Endothelial cell of umbilical vein (primary cell): ENCODE measurements at regions not wholly inside any gene's neighbourhood (a gene's known extent, or its start where the extent isn't known, plus 50 kb on each side); places are given as distances from the start of the nearest gene placed in this dataset.
"Not testable (repeated sequence)": the region's sequence is repeated elsewhere in the genome, so short reads cannot be mapped to it uniquely, and the experiment has no call there.

Source experiments
- BruUV-seq: library from RNA; stranded (reverse); fragments of 400-500 nt; replicated peaks from 2 replicates; lab custom pipeline; 2021; lab: Mats Ljungman, UMichigan
- CTCF ChIA-PET: fragments of 300-600, 350-600 bp; sonication (Branson Sonifier 250); formaldehyde crosslinking; loops from one replicate; lab custom pipeline; 2021; ENCODE audit warnings: antibody characterized with exemption, inconsistent platforms; lab: Charles Lee
- POLR2A ChIA-PET: fragments of 300-600, 350-600 bp; sonication (Branson Sonifier 250); formaldehyde crosslinking; loops from one replicate; lab custom pipeline; 2021; ENCODE audit warnings: antibody characterized with exemption, inconsistent platforms; lab: Charles Lee
- DNase-seq: peaks from one replicate; pipeline ENCODE4 v3.0.0-alpha.2; 2011; ENCODE audit warnings: low read depth, low spot score
- FAIRE-seq: peaks from 2 replicates; lab custom pipeline; 2011; peaks lifted over from hg19 to GRCh38; lab: Jason Lieb, UNC
- H2AFZ ChIP-seq: 2 replicates; pipeline ENCODE4 v1.6.0; 2012; ENCODE audit warnings: low read depth, low read length, control low read depth, inconsistent platforms
- H3K27ac ChIP-seq: 2 replicates; pipeline ENCODE4 v1.5.1; 2011; ENCODE audit warnings: low read depth, mild to moderate bottlenecking, control low read depth, low read length, moderate library complexity; ENCODE audit not compliant: insufficient read depth
- H3K27me3 ChIP-seq, 2 experiments: 2 replicates each; pipeline versions ENCODE4 v1.6.0 to v1.6.1; 2011; ENCODE audit warnings: low read length in 2 of 2, mixed read lengths in 1 of 2; ENCODE audit not compliant: control insufficient read depth in 2 of 2, insufficient read depth in 2 of 2
- H3K36me3 ChIP-seq, 2 experiments: 2 replicates in 1 of 2; 3 replicates in 1 of 2; pipeline ENCODE4 v1.5.1; 2011; ENCODE audit warnings: low read length in 2 of 2, mild to moderate bottlenecking in 1 of 2, moderate library complexity in 1 of 2; ENCODE audit not compliant: control insufficient read depth in 2 of 2, insufficient read depth in 2 of 2; ENCODE audit errors: extremely low read depth in 1 of 2
- H3K4me1 ChIP-seq: 3 replicates; pipeline ENCODE4 v1.5.1; 2011; ENCODE audit warnings: mild to moderate bottlenecking, low read length; ENCODE audit not compliant: control insufficient read depth, insufficient read depth; ENCODE audit errors: extremely low read depth
- H3K4me2 ChIP-seq: 2 replicates; pipeline ENCODE4 v1.6.1; 2011; ENCODE audit warnings: low read length, control low read depth, mixed read lengths; ENCODE audit not compliant: insufficient read depth
- H3K4me3 ChIP-seq, 3 experiments: fragments of 200-600 bp in 1 of 3; sonication (generic), shearing (Covaris generic) in 1 of 3; replicated peaks in 1 of 3; 2 replicates each; pipeline ENCODE4 v1.5.1; 2011 to 2016; ENCODE audit warnings: control low read depth in 3 of 3, low read length in 3 of 3, mild to moderate bottlenecking in 2 of 3, inconsistent platforms in 1 of 3, low read depth in 1 of 3, moderate library complexity in 1 of 3; ENCODE audit not compliant: insufficient read depth in 1 of 3
- H3K79me2 ChIP-seq: 2 replicates; pipeline ENCODE4 v1.6.0; 2012; ENCODE audit warnings: low read length, inconsistent platforms; ENCODE audit not compliant: control insufficient read depth, insufficient read depth
- H3K9ac ChIP-seq: replicated peaks from 2 replicates; pipeline ENCODE3; 2011; ENCODE audit warnings: low read length, control low read depth; ENCODE audit not compliant: insufficient read depth; ENCODE audit errors: extremely low read depth
- H3K9me1 ChIP-seq: replicated peaks from 3 replicates; pipeline ENCODE4 v1.6.0; 2011; ENCODE audit warnings: mild to moderate bottlenecking, low read length; ENCODE audit not compliant: control insufficient read depth, insufficient read depth; ENCODE audit errors: extremely low read depth
- H3K9me3 ChIP-seq: replicated peaks from 2 replicates; pipeline ENCODE4 v1.5.1; 2012; ENCODE audit warnings: low read length, inconsistent platforms; ENCODE audit not compliant: control insufficient read depth, insufficient read depth
- H4K20me1 ChIP-seq: replicated peaks from 2 replicates; pipeline ENCODE3; 2011; ENCODE audit warnings: mild to moderate bottlenecking, low read length; ENCODE audit not compliant: control insufficient read depth, insufficient read depth; ENCODE audit errors: extremely low read depth
- CTCF ChIP-seq, 2 donors: IDR thresholded peaks; 1 replicate in 1 of 2; 2 replicates in 1 of 2; pipeline ENCODE4 v1.5.1; 2011; ENCODE audit warnings: low read length in 2 of 2, mild to moderate bottlenecking in 2 of 2, moderate library complexity in 2 of 2, control low read depth in 1 of 2, inconsistent platforms in 1 of 2, low read depth in 1 of 2; ENCODE audit not compliant: insufficient read depth in 1 of 2; ENCODE audit errors: extremely low read depth in 1 of 2
- EZH2 ChIP-seq: IDR thresholded peaks from 2 replicates; pipeline ENCODE4 v1.6.1; 2012; ENCODE audit warnings: borderline replicate concordance, low read depth, mild to moderate bottlenecking, moderate library complexity, low read length, inconsistent platforms; ENCODE audit not compliant: severe bottlenecking
- FOS ChIP-seq: IDR thresholded peaks from 2 replicates; pipeline ENCODE4 v1.6.1; 2011; ENCODE audit warnings: mild to moderate bottlenecking, low read length, moderate library complexity, borderline replicate concordance; ENCODE audit not compliant: insufficient read depth
- GATA2 ChIP-seq: IDR thresholded peaks from 2 replicates; pipeline ENCODE4 v1.7.0; 2011; ENCODE audit warnings: low read depth, mild to moderate bottlenecking, moderate library complexity, mixed read lengths, low read length; ENCODE audit not compliant: insufficient read length, insufficient read depth
- JUN ChIP-seq: IDR thresholded peaks from 2 replicates; pipeline ENCODE4 v1.6.1; 2011; ENCODE audit warnings: borderline replicate concordance, low read depth; ENCODE audit not compliant: insufficient read length, insufficient read depth
- MYC ChIP-seq: IDR thresholded peaks from one replicate; pipeline ENCODE4 v1.6.1; 2011; ENCODE audit warnings: mild to moderate bottlenecking, low read depth, low read length
- POLR2A ChIP-seq: IDR thresholded peaks from 2 replicates; pipeline ENCODE4 v1.6.1; 2012; ENCODE audit warnings: low read depth, mild to moderate bottlenecking, control low read depth, low read length
- POLR2AphosphoS5 ChIP-seq: IDR thresholded peaks from 2 replicates; pipeline ENCODE4 v1.6.1; 2012; ENCODE audit warnings: low read depth, mild to moderate bottlenecking, control low read depth, low read length, moderate library complexity; ENCODE audit not compliant: insufficient read depth
- dilution Hi-C: fragments of 300-500 bp; cut with MboI; formaldehyde crosslinking; loops from one replicate; pipeline ENCODE4 v1.15.0; 2019; ENCODE audit warnings: low sequenced_read_pairs; ENCODE audit not compliant: extremely low pct_ligation_motif_present
- intact Hi-C: fragments of 100-400 bp; cut with micrococcal nuclease; formaldehyde crosslinking; loops from one replicate; pipeline ENCODE4 v1.10.0; 2022
- TF ChIP-seq, protein P1 (sequence below): IDR thresholded peaks from 2 replicates; pipeline ENCODE4 v1.6.1; 2011; ENCODE audit not compliant: insufficient read depth, insufficient read length

DNA sequence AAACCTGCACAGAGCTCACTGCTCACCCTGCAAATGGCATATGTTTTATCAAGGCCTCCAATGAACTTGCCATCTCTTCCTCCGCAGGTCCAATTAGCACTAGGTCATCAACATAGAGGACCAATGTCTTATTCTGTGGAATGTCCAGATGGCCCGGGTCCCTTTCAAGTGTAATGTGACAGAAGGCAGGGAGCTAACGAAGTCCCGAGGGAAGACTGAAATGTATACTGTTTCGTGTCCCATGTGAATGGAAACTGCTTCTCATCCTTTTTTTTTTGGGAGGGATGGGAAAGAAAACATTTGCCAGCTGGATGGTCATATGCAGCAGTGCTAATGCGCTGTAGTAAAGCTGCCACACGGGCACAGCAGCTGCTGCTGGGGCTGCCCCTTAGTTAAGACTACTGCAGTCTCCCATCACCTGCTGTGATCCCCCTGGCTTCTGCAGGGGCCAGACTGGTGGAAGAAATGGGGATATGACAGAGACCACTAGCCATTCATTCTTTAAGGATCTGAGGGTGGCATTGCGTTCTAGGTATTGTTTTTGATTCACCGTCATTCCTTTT, 61.7 kb upstream of the CCNY start:
- H3K79me2 ChIP-seq = no peaks in the 10 kb centered on the region
- no TSS peak for BruUV-seq
- ChIA-PET CTCF (interaction anchor here (0.7 kb wide), 1 partner anchor 29 kb away, joined by 3 read pairs; no protein-coding TSS in a partner anchor), POLR2A (no interaction called here)
- H4K20me1 ChIP-seq = no peaks in the 10 kb centered on the region
- H3K9ac ChIP-seq = no peak overlapping the region
- H3K4me1 ChIP-seq = no peaks in the 10 kb centered on the region
- dilution Hi-C loops = no loop called here
- H3K36me3 ChIP-seq = no peaks in the 10 kb centered on the region
- DNase-seq (no peak), FAIRE-seq (no peak)
- H3K9me1 ChIP-seq = no peaks in the 10 kb centered on the region
- no peak overlapping the region for H3K27ac ChIP-seq
- no peak overlapping the region for H2AFZ ChIP-seq
- H3K4me3 ChIP-seq = no peak overlapping the region
- no peak overlapping the region for H3K4me2 ChIP-seq
- intact Hi-C loops = no loop called here
- TF ChIP-seq MYC (no peak), GATA2 (no peak), EZH2 (no peak)
- no peaks in the 10 kb centered on the region for H3K27me3 ChIP-seq
- H3K9me3 ChIP-seq = no peaks in the 10 kb centered on the region

GRCh38 chr10:35276889-35277288, 59.4 kb upstream of the CCNY start:
- H3K4me3 ChIP-seq = no peak overlapping the region
- no peaks in the 10 kb centered on the region for H3K9me3 ChIP-seq
- H3K4me1 ChIP-seq = no peaks in the 10 kb centered on the region
- H3K4me2 ChIP-seq = no peak overlapping the region
- no peaks in the 10 kb centered on the region for H4K20me1 ChIP-seq
- no peaks in the 10 kb centered on the region for H3K27me3 ChIP-seq
- H3K27ac ChIP-seq = no peak overlapping the region
- ChIA-PET CTCF (interaction anchor here (2.1 kb wide), 1 partner anchor 12 kb away, joined by 4 read pairs; no protein-coding TSS in a partner anchor), POLR2A (no interaction called here)
- no peaks in the 10 kb centered on the region for H3K79me2 ChIP-seq
- no peak overlapping the region for H3K9ac ChIP-seq
- no TSS peak for BruUV-seq
- TF ChIP-seq MYC = no peak
- TF ChIP-seq, protein P1, sequence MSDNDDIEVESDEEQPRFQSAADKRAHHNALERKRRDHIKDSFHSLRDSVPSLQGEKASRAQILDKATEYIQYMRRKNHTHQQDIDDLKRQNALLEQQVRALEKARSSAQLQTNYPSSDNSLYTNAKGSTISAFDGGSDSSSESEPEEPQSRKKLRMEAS = no peak
- TF ChIP-seq GATA2 = no peak
- no peak for TF ChIP-seq CTCF (IDR thresholded peaks at IDR 0.05; ENCODE audit: extremely low read depth in 1 of 2, insufficient read depth in 1 of 2, low read depth in 1 of 2, low read length in 2 of 2)
- no peak for TF ChIP-seq EZH2
- no peak for TF ChIP-seq FOS
- no peak for TF ChIP-seq JUN
- TF ChIP-seq POLR2AphosphoS5 = no peak
- TF ChIP-seq POLR2A = no peak
- intact Hi-C loops (no loop called here), dilution Hi-C loops (no loop called here)
- no peak for FAIRE-seq
- no peaks in the 10 kb centered on the region for H3K36me3 ChIP-seq
- H3K9me1 ChIP-seq = no peaks in the 10 kb centered on the region
- no peak for DNase-seq
- no peak overlapping the region for H2AFZ ChIP-seq

DNA sequence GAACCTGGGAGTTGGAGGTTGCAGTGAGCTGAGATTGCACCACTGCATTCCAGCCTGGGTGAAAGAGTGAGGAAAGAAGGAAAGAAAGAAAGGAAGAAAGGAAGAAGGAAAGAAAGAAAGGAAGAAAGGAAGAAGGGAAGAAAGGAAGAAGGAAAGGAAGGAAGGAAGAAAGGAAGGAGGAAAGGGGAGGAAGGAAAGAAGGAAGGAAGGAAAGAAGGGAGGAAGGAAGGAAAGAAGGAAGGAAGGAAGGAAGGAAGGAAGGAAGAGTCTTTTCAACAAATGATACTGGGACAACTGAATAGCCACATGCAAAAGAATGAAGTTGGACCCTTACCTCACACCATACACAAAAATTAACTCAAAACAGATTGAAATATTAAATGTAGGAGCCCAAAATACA, 56.1 kb upstream of the CCNY start:
- CTCF ChIA-PET, FAIRE-seq: not testable (repeated sequence)

More for the DNA sequence above, 56.1 kb upstream of the CCNY start:
- intact Hi-C loops, H3K4me2 ChIP-seq, DNase-seq, H3K9me1 ChIP-seq, H3K9me3 ChIP-seq, H3K79me2 ChIP-seq, H3K27ac ChIP-seq, H2AFZ ChIP-seq, H3K9ac ChIP-seq, BruUV-seq, H3K27me3 ChIP-seq, dilution Hi-C loops, POLR2A ChIA-PET, H4K20me1 ChIP-seq, H3K4me1 ChIP-seq, H3K4me3 ChIP-seq, H3K36me3 ChIP-seq: not testable (repeated sequence)
